Right lobe of liver (tissue), 4 donors: ENCODE measurements at regions not wholly inside any gene's neighbourhood (a gene's known extent, or its start where the extent isn't known, plus 50 kb on each side); places are given as distances from the start of the nearest gene placed in this dataset.

Experiments
- CTCF ChIP-seq, 4 donors: fragments of 200-600 bp in 3 of 4; fragments of 450-650 bp in 1 of 4; IDR thresholded peaks; one replicate each; pipeline versions ENCODE4 v1.5.1 to v1.8.0; 2016 to 2022; ENCODE audit warnings: antibody characterized with exemption in 4 of 4, mild to moderate bottlenecking in 2 of 4
- POLR2A ChIP-seq: fragments of 450-650 bp; IDR thresholded peaks from one replicate; pipeline ENCODE4 v1.6.1; 2017; ENCODE audit warnings: antibody characterized with exemption, mild to moderate bottlenecking
- donor health status: DM: no; HTN: no; CAD: no.
- donor health status: DM: no; HTN: no; CAD: no.
- donor health status: DM: no; HTN: yes; CAD: no.

DNA sequence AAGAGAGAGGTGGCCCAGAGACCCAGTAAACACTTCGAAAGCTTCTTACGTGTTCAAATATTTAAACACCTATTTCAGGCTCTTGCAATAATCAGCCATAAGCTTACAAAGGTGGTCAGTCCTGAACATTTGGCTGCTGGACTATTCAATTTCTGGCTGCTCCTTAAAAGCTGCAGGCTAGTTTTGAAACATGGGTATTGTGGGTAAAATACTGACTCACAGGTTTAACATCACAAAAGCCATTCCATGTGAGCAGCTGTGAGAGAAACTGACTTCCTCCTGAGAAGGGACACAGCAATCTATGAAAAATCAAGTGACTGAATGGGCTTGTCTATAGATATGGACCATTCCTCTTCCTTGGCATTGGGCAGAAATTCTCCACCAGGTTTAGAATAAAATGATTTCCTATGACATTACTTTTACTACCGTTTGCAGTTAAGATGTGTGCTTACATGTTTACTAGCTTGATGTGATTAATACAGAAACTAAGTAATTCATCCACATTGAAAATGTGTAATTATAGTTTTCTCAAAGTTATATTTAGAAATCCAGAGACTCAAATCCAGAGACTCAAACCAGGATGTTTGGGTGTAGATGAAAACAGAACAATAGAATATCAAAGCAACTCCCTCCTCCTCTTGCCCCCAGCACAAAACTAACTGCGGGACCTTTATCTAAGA lies 252.3 kb downstream of the GATA3 start:
- TF ChIP-seq CTCF (IDR thresholded peaks at IDR 0.05), result no peak
- TF ChIP-seq POLR2A, result no peak
